Left ventricle myocardium inferior (tissue), 1 donor: ENCODE measurements at regions not wholly inside any gene's neighbourhood (a gene's known extent, or its start where the extent isn't known, plus 50 kb on each side); places are given as distances from the start of the nearest gene placed in this dataset.
"Not testable (repeated sequence)": the region's sequence is repeated elsewhere in the genome, so short reads cannot be mapped to it uniquely, and the experiment has no call there.

Experiments
- DNase-seq: peaks from one replicate; pipeline ENCODE4 v3.0.0-alpha.2; 2020
- H3K27ac ChIP-seq: fragments of 200-600 bp; replicated peaks from 2 replicates; pipeline ENCODE4 v1.8.0; 2021
- H3K27me3 ChIP-seq: fragments of 200-600 bp; 2 replicates; pipeline ENCODE4 v1.8.0; 2021; ENCODE audit warnings: low read depth
- H3K36me3 ChIP-seq: fragments of 200-600 bp; 2 replicates; pipeline ENCODE4 v1.8.0; 2021
- H3K4me1 ChIP-seq: fragments of 200-600 bp; 2 replicates; pipeline ENCODE4 v1.8.0; 2021
- H3K4me3 ChIP-seq: fragments of 200-600 bp; 2 replicates; pipeline ENCODE4 v1.8.0; 2021; ENCODE audit warnings: mild to moderate bottlenecking, moderate library complexity
- H3K9me3 ChIP-seq: fragments of 200-600 bp; replicated peaks from 2 replicates; pipeline ENCODE4 v1.8.0; 2021
- intact Hi-C: fragments of 100-400 bp; cut with micrococcal nuclease; formaldehyde crosslinking; loops from one replicate; pipeline ENCODE4 v1.11.0; 2022
- TF ChIP-seq, protein P1 (sequence below): fragments of 200-600 bp; IDR thresholded peaks from 2 replicates; pipeline ENCODE4 v1.8.0; 2021; ENCODE audit warnings: antibody characterized with exemption, mild to moderate bottlenecking, borderline replicate concordance
- donor health status: DM: no; HTN: yes; CAD: no; lungs with severe emphysema.

DNA sequence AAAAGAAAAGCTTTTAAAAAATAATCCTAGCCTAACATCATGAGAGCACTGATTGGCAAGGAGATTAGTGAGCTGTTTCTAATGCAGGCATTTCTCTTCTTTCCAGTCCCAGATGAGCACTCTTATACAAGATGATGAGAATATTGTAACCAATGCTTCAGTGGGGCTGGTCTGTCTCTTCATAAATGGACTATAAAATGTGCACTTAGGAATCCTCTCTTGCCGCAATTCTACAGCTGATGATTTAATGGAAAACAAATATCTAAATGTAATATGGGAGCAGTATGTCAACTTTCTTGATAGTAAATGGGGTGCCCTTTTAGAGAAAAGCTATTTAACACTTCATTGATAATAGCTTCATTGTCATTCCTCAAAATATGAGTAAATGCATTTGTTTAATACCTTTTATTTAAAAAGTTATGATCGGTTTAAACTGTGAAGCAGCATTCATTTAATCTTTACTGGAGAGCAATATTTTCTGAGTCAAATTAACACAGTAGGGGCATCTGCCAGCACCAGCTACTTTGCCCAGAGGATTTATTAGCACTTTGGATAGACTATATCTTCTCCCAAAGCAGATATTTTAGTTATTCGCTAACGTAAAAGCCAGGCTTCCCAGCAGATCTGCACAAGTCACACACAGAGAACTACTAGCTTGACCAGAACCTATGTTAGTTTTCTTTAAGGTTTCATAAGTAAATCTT is 985.9 kb downstream of the DIPK2A start:
- Histone ChIP-seq H3K36me3 (no peaks in the 10 kb centered on the region), H3K27me3 (no peaks in the 10 kb centered on the region), H3K4me3 (no peak overlapping the region), H3K4me1 (no peaks in the 10 kb centered on the region), H3K9me3 (peaks cover 7% of the 10 kb centered on the region), H3K27ac (no peak overlapping the region)
- TF ChIP-seq, protein P1, sequence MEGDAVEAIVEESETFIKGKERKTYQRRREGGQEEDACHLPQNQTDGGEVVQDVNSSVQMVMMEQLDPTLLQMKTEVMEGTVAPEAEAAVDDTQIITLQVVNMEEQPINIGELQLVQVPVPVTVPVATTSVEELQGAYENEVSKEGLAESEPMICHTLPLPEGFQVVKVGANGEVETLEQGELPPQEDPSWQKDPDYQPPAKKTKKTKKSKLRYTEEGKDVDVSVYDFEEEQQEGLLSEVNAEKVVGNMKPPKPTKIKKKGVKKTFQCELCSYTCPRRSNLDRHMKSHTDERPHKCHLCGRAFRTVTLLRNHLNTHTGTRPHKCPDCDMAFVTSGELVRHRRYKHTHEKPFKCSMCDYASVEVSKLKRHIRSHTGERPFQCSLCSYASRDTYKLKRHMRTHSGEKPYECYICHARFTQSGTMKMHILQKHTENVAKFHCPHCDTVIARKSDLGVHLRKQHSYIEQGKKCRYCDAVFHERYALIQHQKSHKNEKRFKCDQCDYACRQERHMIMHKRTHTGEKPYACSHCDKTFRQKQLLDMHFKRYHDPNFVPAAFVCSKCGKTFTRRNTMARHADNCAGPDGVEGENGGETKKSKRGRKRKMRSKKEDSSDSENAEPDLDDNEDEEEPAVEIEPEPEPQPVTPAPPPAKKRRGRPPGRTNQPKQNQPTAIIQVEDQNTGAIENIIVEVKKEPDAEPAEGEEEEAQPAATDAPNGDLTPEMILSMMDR, result no peak
- intact Hi-C loops, result no loop called here
- DNase-seq, result no peak

DNA sequence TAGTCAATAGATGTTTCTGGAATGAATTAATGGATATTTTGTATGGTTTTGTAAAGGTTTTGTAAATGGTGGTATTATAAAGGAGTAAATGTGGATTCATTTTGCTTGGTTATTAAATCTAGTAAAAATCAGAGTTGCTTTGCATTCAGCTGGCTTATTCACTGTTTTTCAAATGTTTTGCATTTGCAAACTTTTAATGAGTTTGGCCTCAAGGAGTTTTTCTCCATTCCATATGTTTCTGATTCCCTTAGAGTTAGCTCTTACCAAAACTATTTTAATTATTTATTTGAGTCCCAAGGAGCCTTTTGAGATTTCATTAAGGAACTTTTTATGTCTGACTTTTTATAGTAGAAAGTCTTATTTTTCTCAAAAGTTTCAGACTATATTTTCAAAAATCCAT is 992.2 kb downstream of the DIPK2A start:
- no peaks in the 10 kb centered on the region for H3K27me3 ChIP-seq
- TF ChIP-seq, protein P1, result no peak
- intact Hi-C loops, result no loop called here
- H3K27ac ChIP-seq, result no peak overlapping the region
- no peaks in the 10 kb centered on the region for H3K4me1 ChIP-seq
- H3K4me3 ChIP-seq, result no peak overlapping the region
- H3K9me3 ChIP-seq, result peaks cover 7% of the 10 kb centered on the region
- no peaks in the 10 kb centered on the region for H3K36me3 ChIP-seq
- DNase-seq, result no peak

DNA sequence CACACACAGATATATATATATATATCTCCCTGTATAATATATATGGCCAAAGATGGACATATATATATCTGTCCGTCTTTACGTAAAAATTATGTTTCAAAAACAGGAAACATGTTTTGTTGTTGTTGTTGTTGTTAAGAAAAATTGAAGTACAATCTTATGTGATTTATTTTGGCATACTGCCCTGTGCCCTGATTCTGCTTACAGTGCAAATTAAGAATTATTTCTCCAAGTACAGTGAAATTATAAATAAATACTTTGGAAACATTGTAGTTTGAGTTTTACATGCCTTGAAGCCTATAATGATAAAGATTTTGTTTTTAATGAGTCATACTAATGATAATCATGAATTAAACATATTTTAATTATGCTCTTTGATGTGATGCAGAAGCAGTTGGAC is 994.9 kb downstream of the DIPK2A start:
- TF ChIP-seq, protein P1, result no peak
- Histone ChIP-seq H3K9me3 (no peaks in the 10 kb centered on the region), H3K4me1 (no peaks in the 10 kb centered on the region), H3K27me3 (no peaks in the 10 kb centered on the region), H3K27ac (no peak overlapping the region), H3K4me3 (no peak overlapping the region), H3K36me3 (no peaks in the 10 kb centered on the region)
- no peak for DNase-seq
- intact Hi-C loops, result no loop called here

DNA sequence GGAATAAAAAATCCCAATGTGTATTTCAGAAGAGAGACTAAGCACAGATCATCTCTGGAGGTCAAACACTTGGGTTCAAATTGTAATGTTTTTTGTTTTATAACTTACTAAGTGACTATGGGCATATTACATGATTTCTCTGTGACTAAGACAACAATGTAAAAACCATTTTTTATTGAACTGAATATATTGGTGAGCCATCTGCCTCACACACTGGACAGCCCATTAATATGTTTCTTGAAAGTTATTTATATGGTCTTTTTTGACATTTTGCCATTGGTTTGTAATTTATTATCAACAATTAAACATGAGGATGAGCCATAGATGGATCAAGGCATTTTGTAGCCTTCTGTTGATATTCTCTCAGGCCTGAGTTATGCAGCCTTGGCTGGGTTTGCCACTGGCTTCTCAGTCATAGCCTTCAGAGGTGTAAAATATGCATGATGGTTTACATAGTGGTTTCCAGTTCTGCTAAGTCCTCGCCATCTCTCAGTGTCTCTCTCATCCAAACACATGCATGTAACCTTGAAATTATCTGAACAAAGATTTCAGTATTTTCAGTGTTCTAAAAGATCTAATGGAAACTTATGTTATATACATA is 997.2 kb downstream of the DIPK2A start:
- DNase-seq, result no peak
- H3K36me3 ChIP-seq, result no peaks in the 10 kb centered on the region
- H3K4me3 ChIP-seq, result no peak overlapping the region
- H3K27ac ChIP-seq, result no peak overlapping the region
- TF ChIP-seq, protein P1, result no peak
- peaks cover 5% of the 10 kb centered on the region for H3K9me3 ChIP-seq
- H3K27me3 ChIP-seq, result no peaks in the 10 kb centered on the region
- intact Hi-C loops, result no loop called here
- no peaks in the 10 kb centered on the region for H3K4me1 ChIP-seq

DNA sequence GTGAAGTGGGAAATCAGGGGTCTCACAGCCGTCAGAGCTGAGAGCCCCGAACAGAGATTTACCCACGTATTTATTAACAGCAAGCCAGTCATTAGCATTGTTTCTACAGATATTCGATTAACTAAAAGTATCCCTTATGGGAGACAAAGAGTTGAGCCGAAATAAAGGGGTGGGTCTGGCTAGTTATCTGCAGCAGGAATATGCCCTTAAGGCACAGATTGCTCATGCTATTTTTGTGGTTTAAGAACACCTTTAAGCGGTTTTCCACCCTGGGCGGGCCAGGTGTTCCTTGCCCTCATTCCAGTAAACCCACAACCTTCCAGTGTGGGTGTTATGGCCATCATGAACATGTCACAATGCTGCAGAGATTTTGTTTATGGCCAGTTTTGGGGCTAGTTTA is 1012.9 kb downstream of the DIPK2A start:
- H3K4me3 ChIP-seq, H3K4me1 ChIP-seq, H3K36me3 ChIP-seq, H3K9me3 ChIP-seq, H3K27me3 ChIP-seq, DNase-seq, H3K27ac ChIP-seq, intact Hi-C loops: not testable (repeated sequence)

DNA sequence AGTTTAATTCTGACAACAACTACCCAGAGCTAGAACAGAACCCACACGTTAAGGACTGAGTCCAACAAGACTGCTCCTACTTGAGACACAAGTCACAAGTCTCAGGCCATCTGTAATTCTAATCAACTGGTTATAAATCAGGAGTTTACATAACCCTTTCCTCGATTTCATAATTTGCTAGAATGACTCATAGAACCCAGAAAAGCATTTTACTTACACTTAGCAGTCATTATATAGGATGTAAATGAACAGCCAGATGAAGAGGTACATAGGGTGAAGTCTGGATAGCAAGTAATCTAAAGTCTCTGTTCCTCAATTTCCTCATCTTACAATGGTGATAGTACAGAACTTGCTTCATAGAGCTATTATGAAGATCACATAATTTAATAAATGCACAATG is 1018.2 kb downstream of the DIPK2A start:
- Histone ChIP-seq H3K4me1 (no peaks in the 10 kb centered on the region), H3K9me3 (peaks cover 13% of the 10 kb centered on the region), H3K27me3 (no peaks in the 10 kb centered on the region), H3K27ac (no peak overlapping the region), H3K4me3 (no peak overlapping the region), H3K36me3 (no peaks in the 10 kb centered on the region)
- DNase-seq, result no peak
- intact Hi-C loops, result no loop called here
- TF ChIP-seq, protein P1, result no peak
